ENCODE measurements at regions not wholly inside any gene's neighbourhood (a gene's known extent, or its start where the extent isn't known, plus 50 kb on each side); places are given as distances from the start of the nearest gene placed in this dataset.
"Not testable (repeated sequence)": the region's sequence is repeated elsewhere in the genome, so short reads cannot be mapped to it uniquely, and the experiment has no call there.

DNA sequence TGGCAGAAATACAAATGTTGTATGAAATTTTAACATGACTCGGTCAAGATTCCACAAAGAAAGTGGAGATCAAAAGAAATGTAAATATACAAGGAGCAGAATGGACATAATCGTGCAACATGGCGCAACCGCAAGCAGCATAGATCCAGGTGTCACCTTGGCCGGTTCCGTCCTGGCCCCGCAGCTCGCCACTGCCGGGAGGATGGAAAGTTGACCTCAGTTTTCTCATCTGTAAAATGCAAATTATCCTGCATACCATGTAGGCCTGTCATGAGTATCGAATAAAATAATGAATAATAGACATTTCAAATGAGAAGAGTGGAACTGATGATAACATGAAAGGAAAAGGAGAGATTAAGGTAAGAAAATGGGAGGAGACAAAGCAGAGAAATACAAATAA, 427.3 kb upstream of the SMIM21 start:
- H3K4me3 ChIP-seq (ENCODE audit: low read depth, low read length): no peak overlapping the region
- DNase-seq (ENCODE audit: low read depth): no peak

GRCh38 chr18:75854174-75854573, 426.7 kb upstream of the SMIM21 start:
- H3K4me3 ChIP-seq (ENCODE audit: low read depth, low read length): no peak overlapping the region
- TF ChIP-seq, protein P1, sequence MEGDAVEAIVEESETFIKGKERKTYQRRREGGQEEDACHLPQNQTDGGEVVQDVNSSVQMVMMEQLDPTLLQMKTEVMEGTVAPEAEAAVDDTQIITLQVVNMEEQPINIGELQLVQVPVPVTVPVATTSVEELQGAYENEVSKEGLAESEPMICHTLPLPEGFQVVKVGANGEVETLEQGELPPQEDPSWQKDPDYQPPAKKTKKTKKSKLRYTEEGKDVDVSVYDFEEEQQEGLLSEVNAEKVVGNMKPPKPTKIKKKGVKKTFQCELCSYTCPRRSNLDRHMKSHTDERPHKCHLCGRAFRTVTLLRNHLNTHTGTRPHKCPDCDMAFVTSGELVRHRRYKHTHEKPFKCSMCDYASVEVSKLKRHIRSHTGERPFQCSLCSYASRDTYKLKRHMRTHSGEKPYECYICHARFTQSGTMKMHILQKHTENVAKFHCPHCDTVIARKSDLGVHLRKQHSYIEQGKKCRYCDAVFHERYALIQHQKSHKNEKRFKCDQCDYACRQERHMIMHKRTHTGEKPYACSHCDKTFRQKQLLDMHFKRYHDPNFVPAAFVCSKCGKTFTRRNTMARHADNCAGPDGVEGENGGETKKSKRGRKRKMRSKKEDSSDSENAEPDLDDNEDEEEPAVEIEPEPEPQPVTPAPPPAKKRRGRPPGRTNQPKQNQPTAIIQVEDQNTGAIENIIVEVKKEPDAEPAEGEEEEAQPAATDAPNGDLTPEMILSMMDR (IDR thresholded peaks at IDR 0.05; ENCODE audit: insufficient read depth, low read depth, low read length): peak; percentile 22
- no peak for DNase-seq (ENCODE audit: low read depth)

More for the DNA sequence above, 427.3 kb upstream of the SMIM21 start:
- TF ChIP-seq, protein P1 (IDR thresholded peaks at IDR 0.05; ENCODE audit: insufficient read depth, low read depth, low read length): no peak

GRCh38 chr18:75846321-75846720, 418.8 kb upstream of the SMIM21 start:
- TF ChIP-seq, protein P1 (IDR thresholded peaks at IDR 0.05; ENCODE audit: insufficient read depth, low read depth, low read length): no peak

DNA sequence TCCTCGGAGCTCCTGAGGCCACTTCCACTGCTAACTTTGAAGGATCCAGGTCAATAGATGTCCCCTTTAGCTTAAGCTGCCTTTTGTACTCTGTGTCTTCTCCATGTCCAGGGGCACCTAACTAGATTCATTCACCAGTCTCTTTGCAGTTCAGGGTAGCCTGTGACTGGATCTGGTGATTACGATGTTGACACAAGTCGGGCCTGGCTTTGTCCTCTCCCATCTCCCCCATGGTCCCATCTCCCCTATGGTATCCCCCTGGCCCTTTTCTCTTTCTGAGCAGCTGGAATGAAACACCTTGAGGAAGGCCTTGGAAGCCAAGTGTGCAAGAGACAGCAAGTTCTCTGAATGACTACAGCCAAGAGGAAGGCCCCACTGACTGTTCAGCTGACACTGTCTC, 417.9 kb upstream of the SMIM21 start:
- no peak overlapping the region for H3K4me3 ChIP-seq (ENCODE audit: low read depth, low read length)
- TF ChIP-seq, protein P1 (IDR thresholded peaks at IDR 0.05; ENCODE audit: insufficient read depth, low read depth, low read length): no peak
- DNase-seq (ENCODE audit: low read depth): no peak

More at GRCh38 chr18:75846321-75846720, 418.8 kb upstream of the SMIM21 start:
- H3K4me3 ChIP-seq (ENCODE audit: low read depth, low read length): no peak overlapping the region
- DNase-seq (ENCODE audit: low read depth): no peak

DNA sequence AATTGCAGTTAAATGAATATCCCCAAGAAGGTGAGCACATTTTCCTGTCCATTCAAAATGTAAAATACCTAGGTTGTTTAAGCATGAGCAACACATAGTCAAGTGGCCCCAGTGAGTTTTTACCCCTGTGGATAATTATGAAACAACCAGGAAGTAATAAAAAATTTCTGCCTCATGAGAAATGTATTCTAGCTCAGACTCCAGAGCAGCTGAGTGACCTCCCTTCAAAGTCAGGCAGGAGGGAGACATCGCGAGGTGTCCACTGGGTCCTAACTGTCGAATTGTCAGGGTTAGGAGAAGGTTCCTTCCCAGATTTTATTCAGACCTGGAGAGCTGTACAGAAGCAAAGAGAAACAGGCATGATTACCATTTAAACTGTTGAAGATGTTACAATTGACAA, 416.6 kb upstream of the SMIM21 start:
- no peak overlapping the region for H3K4me3 ChIP-seq (ENCODE audit: low read depth, low read length)
- DNase-seq (ENCODE audit: low read depth): no peak
- TF ChIP-seq, protein P1 (IDR thresholded peaks at IDR 0.05; ENCODE audit: insufficient read depth, low read depth, low read length): no peak

DNA sequence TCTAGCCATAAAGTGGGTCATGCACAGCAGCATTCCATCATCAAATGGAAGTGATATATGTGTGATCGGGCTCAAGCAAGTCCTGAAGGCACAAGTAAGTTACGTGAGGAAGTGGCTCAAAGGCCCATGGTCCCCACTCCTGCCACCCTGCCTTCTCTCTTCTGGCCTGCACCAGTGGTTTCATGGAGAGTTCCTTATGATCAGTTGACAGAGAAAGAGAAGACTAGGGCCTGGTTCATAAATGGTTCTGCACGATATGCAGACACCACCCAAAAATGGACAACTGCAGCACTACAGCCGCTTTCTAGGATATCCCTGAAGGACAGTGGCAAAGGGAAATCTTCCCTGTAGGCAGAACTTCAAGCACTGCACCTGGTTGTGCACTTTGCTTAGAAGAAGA, 412.6 kb upstream of the SMIM21 start:
- no peak overlapping the region for H3K4me3 ChIP-seq (ENCODE audit: low read depth, low read length)
- no peak for DNase-seq (ENCODE audit: low read depth)
- TF ChIP-seq, protein P1 (IDR thresholded peaks at IDR 0.05; ENCODE audit: insufficient read depth, low read depth, low read length): no peak

DNA sequence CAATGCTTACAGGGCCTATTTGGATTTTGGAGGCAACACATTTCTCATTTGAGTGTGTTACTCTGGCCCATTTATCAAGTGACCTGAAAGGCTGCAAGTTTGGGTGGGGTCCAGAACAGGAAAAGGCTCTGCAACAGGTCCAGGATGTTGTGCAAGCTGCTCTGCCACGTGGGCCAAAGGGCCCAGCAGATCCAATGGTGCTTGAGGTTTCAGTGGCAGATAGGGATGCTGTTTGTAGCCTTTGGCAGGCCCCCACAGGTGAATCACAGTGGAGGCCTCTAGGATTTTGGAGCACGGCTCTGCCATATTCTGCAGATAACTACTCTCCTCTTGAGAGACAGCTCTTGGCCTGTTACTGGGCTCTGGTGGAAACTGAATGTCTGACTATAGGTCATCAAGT, 412.2 kb upstream of the SMIM21 start:
- not testable (repeated sequence) for H3K4me3 ChIP-seq (ENCODE audit: low read depth, low read length); DNase-seq (ENCODE audit: low read depth)

Data from fibroblast of villous mesenchyme (primary cell).